HG03520 (cell line): ENCODE measurements at regions not wholly inside any gene's neighbourhood (a gene's known extent, or its start where the extent isn't known, plus 50 kb on each side); places are given as distances from the start of the nearest gene placed in this dataset.
A peak's percentile ranks its signal among the peaks of the same experiment; 100 is the strongest.

Experiments
- ATAC-seq: cut with Tn5 transposase; IDR thresholded peaks from one replicate; pipeline ENCODE4 v1.9.1; 2021; ENCODE audit warnings: mild to moderate bottlenecking, moderate library complexity; ENCODE audit not compliant: unreplicated experiment

DNA sequence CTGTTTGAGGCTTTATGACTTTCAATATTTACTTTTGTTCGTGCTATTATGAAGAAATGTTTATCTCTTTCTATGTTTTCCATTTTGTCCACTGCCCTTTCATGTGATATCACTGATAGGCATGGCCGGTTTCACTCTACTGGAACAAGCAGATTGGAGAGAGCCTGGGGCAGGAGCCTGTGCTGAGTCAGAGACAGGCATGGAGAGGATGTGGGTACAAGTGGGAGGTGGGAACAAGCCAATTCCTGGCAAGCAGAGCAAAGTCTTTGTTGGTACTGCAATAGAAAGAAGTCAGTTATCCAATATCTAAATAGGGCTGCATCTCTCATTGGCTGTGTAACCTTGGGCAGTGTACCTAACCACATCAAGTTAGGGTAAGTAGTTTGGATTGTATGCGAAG, 545.6 kb upstream of the MAP3K7 start:
- no peak for ATAC-seq

DNA sequence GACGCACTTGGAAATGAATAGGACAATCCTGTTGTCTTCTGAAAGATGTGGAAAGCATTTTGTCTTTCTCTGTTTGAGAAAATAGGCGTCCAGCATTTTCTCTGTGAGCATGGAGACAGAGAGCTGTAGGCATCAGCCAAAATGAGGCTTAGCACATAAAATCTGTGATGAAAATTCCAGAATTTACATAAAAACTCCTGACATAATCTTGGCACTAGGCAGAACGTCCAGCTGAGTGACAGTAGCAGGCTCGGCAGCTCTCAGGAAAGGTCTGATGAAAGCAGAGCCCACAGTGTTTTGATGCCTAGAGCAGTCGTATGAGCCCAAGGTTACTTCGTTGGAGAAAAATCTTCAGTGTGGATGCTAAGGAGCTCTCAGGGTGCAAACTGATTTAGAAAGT, 543.3 kb upstream of the MAP3K7 start:
- no peak for ATAC-seq

DNA sequence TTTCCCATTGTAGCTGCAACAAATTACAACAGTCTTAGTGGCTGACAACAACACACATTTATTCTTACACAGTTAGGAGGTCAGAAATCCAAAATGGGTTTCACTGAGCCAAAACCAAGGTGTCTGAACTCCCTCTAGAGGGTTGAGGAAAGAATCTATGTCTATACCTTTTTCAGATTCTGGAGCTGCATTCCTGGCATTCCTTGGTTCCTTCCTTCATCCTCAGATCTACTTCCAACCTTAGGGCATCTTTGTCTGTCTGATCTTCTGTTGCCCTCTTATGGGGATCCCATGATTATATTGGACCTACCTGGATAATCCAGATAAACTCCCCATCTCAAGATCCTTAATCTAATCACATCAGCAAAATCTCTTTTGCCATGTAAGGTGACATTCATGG, 540.9 kb upstream of the MAP3K7 start:
- no peak for ATAC-seq

DNA sequence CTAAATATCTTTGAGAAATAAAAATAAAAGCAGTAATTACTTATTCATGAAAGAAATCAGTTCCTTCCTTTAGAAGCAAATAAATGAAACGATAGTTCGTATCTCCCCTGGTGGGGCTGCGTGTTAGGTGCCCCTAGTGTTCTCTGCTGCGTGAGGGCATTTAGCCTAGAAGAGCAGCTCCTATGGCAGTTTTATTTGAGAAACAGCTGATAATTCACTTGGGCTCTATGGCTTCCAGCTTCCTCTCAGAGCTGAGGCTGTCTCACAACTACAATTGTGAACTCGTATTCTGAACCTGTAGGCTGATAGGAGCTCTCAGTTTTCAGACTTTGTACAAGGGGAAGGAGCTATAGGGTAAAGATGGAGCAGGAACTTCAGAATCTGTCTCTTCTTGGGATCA, 540.0 kb upstream of the MAP3K7 start:
- no peak for ATAC-seq

DNA sequence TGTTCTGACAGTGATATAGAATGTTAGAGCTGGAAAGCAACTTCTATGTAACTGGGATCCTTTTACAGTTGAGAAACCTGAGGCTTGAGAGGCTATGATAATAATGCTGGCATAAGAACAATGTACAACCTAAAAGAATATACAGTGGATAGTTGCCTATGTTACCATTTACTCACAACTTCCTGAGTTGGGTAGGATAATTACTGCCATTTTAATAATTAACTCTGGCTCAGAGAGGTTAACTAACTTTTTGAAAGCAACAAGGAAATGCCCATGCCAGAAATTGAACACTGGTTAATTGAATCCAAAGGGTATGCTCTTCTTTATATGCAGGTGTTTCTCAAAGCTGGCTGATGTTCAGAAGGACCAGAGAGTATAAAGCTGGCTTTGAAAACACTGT, 530.7 kb upstream of the MAP3K7 start:
- ATAC-seq = no peak

DNA sequence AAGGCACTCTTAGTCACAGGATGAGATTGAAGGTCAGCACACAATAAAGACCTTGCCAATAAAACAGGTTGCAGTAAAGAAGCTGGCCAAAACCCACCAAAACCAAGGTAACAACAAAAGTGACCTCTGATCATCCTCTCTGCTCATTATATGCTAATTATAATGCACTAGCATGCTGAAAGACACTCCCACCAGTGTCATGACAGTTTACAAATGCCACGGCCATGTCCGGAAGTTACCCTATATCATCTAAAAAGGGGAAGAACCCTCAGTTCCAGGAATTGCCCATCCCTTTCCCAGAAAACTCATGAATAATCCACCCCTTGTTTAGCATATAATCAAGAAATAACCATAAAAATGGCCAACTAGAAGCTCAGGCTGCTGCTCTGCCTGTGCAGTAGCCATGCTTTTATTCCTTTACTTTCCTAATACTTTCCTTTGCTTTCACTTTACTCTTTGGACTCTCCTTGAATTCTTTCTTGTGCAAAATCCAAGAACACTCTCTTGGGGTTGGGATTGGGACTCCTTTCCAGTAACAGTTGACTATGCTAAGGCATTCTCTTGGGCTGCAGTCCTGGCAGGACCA, 527.3 kb upstream of the MAP3K7 start:
- no peak for ATAC-seq

DNA sequence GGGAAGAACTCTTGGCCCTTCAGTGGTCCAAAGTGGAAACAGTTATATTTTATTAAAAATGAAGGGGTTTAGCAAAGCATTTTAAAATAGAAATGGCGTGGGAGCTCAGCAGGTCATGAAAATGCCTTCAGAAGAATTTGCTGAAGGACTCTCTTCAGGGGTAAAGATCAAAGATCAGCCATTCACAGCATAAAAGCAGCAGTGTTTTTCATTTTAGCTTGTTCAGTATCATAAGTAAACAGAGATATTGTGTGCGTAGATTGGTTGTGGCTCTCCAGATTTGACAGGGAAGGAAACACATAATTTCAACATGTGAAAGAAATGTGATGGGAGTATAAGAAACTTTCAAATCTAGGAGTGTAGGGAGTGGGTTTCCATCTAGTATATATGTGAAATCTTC, 519.2 kb upstream of the MAP3K7 start:
- ATAC-seq = no peak

DNA sequence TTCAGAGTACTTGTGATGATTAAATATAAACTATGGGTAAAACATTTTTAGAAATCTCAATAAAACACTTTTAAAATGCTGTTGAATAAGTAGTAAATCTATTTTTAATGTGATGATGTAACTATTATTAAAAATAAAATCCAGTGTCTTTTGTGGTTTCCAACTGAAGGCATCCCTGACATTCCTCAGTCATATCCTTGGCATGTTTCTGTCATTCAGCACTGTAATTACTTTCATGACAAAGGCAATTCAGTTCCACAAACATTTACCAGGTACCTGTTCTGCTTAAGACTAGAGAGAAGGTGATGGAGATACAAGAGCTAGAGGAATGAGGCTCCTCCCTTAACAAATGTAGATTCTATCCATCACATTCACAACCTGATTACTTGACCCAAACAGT, 518.7 kb upstream of the MAP3K7 start:
- no peak for ATAC-seq

DNA sequence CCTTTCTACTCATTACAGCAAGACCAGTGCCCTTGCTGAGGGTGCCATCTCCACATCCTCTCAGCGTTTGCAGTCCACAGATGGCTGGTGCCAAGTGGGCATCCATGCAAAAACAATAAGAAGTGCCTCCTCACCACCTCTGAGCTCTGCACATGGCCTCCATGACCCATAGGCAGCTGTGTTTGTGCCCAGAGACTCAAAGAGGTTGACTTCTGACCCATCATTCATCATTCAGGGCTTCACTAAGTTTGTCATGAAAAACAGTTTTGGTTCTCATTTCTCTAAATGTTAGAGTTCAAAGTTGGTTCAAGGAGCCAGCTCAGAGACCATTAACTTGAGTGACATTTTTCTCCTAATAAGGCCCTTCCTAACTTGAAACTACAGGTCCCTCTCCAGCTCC, 512.6 kb upstream of the MAP3K7 start:
- ATAC-seq = no peak

DNA sequence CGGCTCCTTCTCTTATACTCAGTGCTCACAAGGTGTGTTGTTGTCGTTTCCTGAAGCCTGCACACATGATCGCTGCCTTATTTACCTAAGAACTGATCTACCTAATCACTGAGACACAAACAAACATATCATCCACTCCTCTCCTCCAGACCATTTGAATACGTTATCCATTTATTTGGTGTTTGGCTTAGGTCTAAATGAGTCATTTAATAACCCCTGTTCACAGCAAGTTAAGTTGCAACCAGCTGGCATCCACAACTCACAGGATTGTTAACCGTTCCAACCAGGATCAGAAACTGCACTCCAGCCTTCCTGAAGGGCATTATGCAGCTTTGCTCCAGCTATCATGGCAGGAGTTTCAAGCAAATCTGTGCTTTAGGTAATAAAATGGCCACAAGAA, 511.1 kb upstream of the MAP3K7 start:
- no peak for ATAC-seq

DNA sequence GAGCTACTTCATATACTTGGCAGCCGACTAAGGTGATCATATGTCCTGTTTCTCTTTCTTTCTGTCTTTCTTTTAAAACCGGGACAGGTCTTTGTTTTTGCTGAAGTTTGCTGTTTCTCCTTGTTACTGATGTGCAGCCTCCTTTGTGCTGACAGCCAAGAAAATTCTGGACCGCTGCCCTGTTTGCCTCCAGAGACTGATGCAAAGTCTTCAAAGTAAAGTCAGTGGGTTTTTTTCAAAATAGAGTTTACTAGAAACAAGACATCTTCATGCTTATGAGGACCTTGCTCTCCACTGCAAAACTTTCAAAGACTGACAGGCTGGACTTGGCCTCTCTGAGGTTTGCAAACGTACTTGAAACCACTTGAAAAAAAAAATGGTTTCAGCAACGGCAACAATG, 510.5 kb upstream of the MAP3K7 start:
- no peak for ATAC-seq

DNA sequence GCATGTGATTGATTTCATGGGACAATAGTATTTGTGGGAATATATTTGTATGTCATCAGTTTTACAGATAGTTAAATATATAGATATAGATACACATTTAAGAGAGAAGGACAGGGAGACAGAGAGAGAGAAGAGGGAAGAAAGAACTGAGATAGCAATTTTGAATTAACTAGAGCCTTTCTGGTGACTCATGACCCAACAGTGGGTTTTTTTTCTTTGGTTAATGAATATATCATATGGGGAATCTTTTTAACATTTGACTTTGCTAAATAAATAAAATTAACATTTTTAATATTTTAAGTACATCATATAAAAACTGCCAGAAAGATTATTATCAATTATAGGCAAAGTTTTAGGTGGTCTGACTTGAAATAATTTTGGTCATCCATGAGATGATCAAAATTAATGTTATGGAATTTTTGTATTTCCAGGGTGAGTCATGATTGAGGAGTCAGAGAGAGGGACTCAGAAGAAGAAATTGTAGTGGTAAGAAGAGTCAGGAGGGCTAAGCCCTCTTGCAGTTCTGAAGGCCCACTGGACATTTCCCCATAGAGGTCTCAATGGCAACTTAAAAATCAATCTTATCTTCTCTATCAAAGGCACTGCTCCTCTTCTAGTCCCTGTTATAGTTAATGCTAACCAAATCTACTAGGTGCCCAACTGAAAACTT, 508.1 kb upstream of the MAP3K7 start:
- no peak for ATAC-seq

DNA sequence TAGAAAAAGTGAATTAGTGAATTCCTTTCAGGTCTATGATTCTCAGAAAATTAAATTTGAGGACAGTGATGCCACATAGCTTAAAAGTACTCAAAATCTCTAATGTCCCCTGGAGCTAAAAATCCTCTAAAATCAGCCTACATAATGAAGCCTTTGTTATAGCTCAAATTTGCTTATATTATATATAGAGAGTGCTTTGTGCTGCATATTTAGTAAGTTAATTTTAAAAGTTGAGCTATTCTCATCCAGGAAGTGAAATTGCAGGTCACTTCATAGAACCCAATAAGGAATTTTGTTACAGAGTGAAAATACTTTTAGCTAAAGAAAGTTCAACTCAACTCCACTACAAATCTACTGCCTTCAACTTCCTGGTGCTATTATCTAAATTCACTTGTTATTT, 507.5 kb upstream of the MAP3K7 start:
- no peak for ATAC-seq

DNA sequence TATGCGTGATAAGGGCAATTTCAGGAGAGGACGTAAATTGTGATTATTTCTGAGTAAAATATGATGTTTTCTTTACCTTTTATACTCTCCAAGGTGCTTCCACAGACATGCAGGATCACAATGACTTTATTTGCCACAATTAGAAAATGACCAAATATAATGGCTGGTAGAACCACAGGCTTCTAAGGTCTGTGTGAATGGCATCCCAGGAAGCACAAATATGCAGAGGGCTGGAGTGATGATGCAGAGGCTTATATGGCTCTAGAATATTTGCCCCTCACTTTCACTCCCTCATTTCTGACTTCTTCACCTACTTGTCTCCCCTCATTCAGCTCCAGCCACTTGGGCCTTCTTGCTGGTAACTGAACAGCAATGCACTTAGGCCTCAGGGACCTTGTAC, 502.1 kb upstream of the MAP3K7 start:
- ATAC-seq = no peak

DNA sequence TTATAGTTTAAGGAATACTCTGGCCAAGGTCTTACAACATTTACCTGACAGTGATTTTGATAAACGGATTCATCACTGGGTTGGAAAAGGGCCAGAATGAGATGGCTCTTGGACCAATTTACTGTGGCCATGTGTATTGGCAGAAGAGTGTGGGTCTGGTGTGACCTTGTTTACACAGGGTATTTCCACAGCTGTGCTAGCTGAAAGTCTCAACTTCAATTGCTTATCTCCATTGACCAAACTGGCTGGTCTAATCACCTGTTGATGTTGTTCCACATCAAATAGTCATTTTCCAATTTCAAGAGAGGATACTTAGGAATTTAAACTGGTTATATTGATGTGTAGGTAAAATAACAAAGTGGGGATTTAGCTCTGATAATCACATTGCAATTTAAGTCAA, 501.6 kb upstream of the MAP3K7 start:
- ATAC-seq = no peak

DNA sequence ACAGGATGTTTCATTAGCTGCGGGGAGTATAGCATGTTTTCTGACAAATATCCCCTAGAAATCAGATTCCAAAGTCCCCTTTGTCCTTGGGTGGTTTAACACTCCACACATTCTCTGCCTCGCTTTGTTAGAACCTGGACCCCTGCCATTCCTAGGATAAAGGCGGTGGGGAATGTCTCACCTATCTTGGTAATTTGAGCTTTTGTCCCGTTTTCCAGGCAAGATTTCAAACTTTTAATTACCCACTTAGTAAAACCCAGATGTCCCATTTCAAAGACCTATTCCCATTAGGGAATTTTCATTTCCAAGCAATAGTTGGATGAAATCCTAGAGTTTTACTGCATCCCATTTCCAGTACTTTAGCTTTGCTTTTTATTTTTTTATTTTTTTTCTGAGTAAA, 501.0 kb upstream of the MAP3K7 start:
- ATAC-seq = no peak

DNA sequence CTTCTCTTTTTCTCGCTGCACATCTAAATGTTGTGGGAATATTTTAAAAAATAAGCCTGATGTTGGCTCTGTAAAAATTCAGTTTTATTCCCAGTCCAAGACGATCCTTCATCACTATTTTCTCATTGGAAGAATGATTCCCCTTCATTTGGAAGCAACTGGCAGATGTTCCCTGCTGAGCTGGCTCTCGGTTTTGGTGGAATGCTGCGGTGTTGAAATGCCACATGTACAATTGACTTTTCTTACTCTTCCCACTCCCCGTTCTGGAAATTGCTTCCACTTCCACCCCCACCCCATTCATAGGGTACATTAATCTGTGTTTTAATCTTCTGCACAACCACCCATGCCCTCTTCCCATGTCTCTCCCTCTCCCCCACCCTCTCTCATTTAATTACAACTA, 496.3 kb upstream of the MAP3K7 start:
- ATAC-seq = no peak

DNA sequence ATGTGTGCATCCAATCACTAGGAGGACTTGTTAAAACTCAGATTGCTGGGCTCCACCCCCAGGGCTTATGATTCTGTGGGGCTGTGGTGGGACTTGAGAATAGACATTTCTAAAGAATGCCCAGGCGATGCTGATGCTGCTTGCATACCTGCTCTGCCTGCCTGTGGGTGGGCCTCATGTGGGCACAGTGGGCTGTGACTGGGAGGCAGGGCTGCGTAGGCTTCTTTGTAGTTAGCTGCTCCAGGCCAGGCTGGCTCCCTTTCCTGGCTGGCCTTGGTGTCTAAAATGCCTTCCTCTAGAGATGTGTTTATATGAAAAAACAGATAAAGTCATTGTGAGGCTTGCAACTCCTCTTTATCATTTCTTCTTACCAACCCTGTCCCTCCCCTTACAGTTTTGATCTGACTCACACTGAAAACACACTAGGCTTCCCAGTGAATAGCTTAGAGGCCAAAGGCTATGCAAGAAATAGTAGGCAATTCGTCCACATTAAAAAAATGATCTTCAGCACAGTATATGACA, 495.5 kb upstream of the MAP3K7 start:
- ATAC-seq = no peak

DNA sequence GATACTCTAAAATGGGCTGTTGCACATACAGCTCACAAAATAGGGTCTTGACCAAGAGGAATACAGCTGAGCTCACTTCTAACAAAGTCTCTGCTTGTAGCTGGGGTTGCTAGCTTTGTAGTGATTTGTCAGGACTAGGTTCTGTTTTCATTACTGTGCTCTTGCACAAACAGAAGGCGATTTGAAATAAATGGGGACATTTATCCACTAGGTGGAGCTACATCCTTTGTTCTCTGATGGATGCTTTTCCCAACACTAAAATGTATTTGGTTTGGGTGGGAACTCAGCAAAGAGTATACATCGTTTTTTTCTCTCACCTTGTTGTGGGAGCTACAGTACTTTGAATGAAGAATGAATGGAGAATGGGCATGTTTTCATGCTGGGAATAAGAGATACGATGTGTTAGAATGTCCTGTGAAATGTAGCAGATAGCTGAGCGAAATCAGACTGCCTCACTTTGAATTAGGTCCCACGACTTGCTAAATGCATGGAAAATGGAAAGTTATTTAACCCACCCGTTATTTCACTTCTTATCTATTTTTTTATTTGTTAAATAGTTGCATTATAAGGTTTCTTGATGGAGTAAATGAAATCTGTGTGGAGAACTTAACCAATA, 494.7 kb upstream of the MAP3K7 start:
- peak; percentile 65 for ATAC-seq

DNA sequence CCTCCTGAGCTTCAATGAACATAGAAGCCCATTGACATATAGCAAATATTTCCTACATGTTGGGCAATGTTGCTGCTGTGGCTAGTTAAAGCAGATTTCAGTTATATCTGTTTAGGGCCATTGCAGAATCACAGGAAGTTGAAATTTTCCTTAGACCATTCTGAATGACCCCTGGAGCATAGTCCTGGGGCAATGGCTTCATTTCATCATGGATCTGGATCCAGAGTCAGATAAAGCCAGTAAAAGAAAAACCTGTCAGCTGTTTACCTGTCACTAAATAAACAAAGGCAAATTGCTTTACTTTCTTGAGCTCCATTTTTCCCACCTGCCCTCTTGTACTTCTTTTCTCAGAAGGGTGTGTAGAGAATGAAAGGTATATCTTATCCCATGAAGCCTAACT, 494.0 kb upstream of the MAP3K7 start:
- ATAC-seq = no peak

DNA sequence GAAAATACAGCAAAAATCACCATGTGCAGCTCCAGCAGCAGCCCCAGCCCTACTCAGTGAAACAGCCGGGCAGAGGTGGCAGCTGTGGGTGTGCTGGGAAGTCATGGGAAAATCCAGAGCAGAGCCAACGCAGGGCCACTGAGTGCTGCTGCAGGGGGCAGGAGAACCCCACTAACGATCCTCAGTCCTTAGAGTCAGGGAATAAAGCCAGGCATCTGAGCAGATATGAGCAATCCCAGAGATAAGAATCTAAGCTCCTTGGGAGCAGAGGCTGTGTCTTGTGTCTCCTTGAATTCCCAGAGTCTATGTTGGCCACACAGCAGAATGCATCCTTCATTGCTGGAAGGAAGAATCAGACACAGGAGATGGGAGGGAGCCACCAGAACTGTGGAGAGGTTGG, 493.1 kb upstream of the MAP3K7 start:
- no peak for ATAC-seq

DNA sequence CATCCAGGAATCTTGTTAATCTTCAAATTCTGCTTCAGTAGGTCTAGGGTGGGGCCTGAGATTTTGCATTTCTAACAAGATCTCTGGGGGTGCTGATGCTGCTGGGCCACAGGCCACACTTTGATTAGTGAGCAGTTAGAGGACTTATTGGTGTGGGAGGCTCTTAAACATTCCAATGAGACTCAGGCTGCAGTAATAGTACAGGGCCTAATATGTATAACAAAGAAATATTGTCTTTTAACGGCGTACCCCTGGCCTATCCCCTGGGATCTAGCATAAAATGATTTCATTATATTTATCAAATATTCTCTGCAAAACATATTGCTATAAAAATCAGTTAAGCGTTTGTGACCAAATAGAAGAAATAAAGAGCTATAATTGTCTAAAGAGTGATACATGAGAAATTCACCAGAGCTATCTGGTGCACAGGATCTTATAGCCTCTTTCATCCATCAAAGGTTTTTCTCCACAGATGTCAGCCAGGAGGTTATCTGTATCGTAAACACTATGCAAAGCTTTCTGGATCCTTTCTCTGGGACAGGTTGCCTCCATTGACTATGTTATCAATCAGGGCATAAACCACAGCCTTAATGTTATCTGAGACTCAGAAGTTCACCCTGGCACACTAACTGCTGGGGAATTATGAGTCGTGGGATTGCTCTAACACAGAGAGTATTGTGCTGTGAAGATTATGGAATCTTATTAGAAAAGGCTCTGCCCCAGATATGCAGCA, 488.5 kb upstream of the MAP3K7 start:
- no peak for ATAC-seq
